ENCODE measurements at regions not wholly inside any gene's neighbourhood (a gene's known extent, or its start where the extent isn't known, plus 50 kb on each side); places are given as distances from the start of the nearest gene placed in this dataset.

- TF ChIP-seq CTCF (IDR thresholded peaks at IDR 0.05; ENCODE audit: insufficient read depth, low read length) (peak; percentile 10), GABPA (IDR thresholded peaks at IDR 0.05; ENCODE audit: low read depth) (no peak), POLR2AphosphoS5 (IDR thresholded peaks at IDR 0.05; ENCODE audit: low read depth) (no peak), REST (IDR thresholded peaks at IDR 0.05; ENCODE audit: insufficient replicate concordance, low read depth) (no peak), SPI1 (IDR thresholded peaks at IDR 0.05; ENCODE audit: borderline replicate concordance, low read depth) (no peak)
Measured at GRCh38 chr7:5139998-5140397, 50.0 kb upstream of the WIPI2 start.
